Brain pericyte (primary cell): ENCODE measurements at regions not wholly inside any gene's neighbourhood (a gene's known extent, or its start where the extent isn't known, plus 50 kb on each side); places are given as distances from the start of the nearest gene placed in this dataset.

ENCODE experiments used
- DNase-seq: peaks from one replicate; pipeline ENCODE4 v3.0.0-alpha.2; 2012; ENCODE audit warnings: low read depth, low spot score

- no peak for DNase-seq
Observed at GRCh38 chr1:55425310-55425930, 210.3 kb upstream of the USP24 start.

- DNase-seq: no peak
Observed at GRCh38 chr1:55423376-55423775, 208.2 kb upstream of the USP24 start.

- DNase-seq: no peak
Observed at GRCh38 chr1:55420929-55421716, 206.0 kb upstream of the USP24 start.

- no peak for DNase-seq
Observed at GRCh38 chr1:55420026-55420425, 204.9 kb upstream of the USP24 start.

GRCh38 chr1:55418208-55419000 is 203.2 kb upstream of the USP24 start:
- DNase-seq: no peak

GRCh38 chr1:55416164-55416842 is 201.1 kb upstream of the USP24 start:
- DNase-seq: no peak

GRCh38 chr1:55413286-55413685 is 198.1 kb upstream of the USP24 start:
- DNase-seq: no peak

GRCh38 chr1:55412060-55412459 is 196.9 kb upstream of the USP24 start:
- no peak for DNase-seq

- DNase-seq: no peak
Observed at GRCh38 chr1:55402671-55403464, 187.7 kb upstream of the USP24 start.

- no peak for DNase-seq
Observed at GRCh38 chr1:55402142-55402541, 187.0 kb upstream of the USP24 start.

- peak; percentile 42 for DNase-seq
Observed at GRCh38 chr1:55400508-55400907, 185.3 kb upstream of the USP24 start.

- no peak for DNase-seq
Observed at GRCh38 chr1:55399346-55399745, 184.2 kb upstream of the USP24 start.

- no peak for DNase-seq
Observed at GRCh38 chr1:55396381-55396891, 181.3 kb upstream of the USP24 start.

GRCh38 chr1:55388960-55389359 is 173.8 kb upstream of the USP24 start:
- no peak for DNase-seq

- no peak for DNase-seq
Observed at GRCh38 chr1:55387145-55387544, 172.0 kb upstream of the USP24 start.

GRCh38 chr1:55386456-55386855 is 171.3 kb upstream of the USP24 start:
- no peak for DNase-seq

GRCh38 chr1:55385402-55386018 is 170.3 kb upstream of the USP24 start:
- no peak for DNase-seq

- DNase-seq: no peak
Observed at GRCh38 chr1:55384637-55385036, 169.5 kb upstream of the USP24 start.

GRCh38 chr1:55382806-55383305 is 167.7 kb upstream of the USP24 start:
- DNase-seq: no peak

GRCh38 chr1:55381983-55382382 is 166.8 kb upstream of the USP24 start:
- DNase-seq: no peak
